ENCODE measurements at regions not wholly inside any gene's neighbourhood (a gene's known extent, or its start where the extent isn't known, plus 50 kb on each side); places are given as distances from the start of the nearest gene placed in this dataset.

GRCh38 chr13:107832500-107833100, 382.7 kb downstream of the LIG4 start:
- DNase-seq (ENCODE audit: extremely low read depth in 1 of 2, low read depth in 1 of 2), result no peak

- DNase-seq (ENCODE audit: extremely low read depth in 1 of 2, low read depth in 1 of 2), result no peak
These were observed 384.5 kb downstream of the LIG4 start for GRCh38 chr13:107830804-107831203.

- DNase-seq (ENCODE audit: extremely low read depth in 1 of 2, low read depth in 1 of 2), result no peak
These were observed 387.3 kb downstream of the LIG4 start for GRCh38 chr13:107827840-107828549.

- no peak for DNase-seq (ENCODE audit: extremely low read depth in 1 of 2, low read depth in 1 of 2)
These were observed 390.7 kb downstream of the LIG4 start for GRCh38 chr13:107824635-107825034.

GRCh38 chr13:107822006-107822405, 393.3 kb downstream of the LIG4 start:
- no peak for DNase-seq (ENCODE audit: extremely low read depth in 1 of 2, low read depth in 1 of 2)

GRCh38 chr13:107821492-107821891, 393.8 kb downstream of the LIG4 start:
- DNase-seq (ENCODE audit: extremely low read depth in 1 of 2, low read depth in 1 of 2), result no peak

- DNase-seq (ENCODE audit: extremely low read depth in 1 of 2, low read depth in 1 of 2), result no peak
These were observed 396.3 kb downstream of the LIG4 start for GRCh38 chr13:107819071-107819470.

GRCh38 chr13:107817647-107818287, 397.6 kb downstream of the LIG4 start:
- no peak for DNase-seq (ENCODE audit: extremely low read depth in 1 of 2, low read depth in 1 of 2)

GRCh38 chr13:107812014-107812412, 403.3 kb downstream of the LIG4 start:
- no peak for DNase-seq (ENCODE audit: extremely low read depth in 1 of 2, low read depth in 1 of 2)

GRCh38 chr13:107811233-107812013, 403.9 kb downstream of the LIG4 start:
- no peak for DNase-seq (ENCODE audit: extremely low read depth in 1 of 2, low read depth in 1 of 2)

- no peak for DNase-seq (ENCODE audit: extremely low read depth in 1 of 2, low read depth in 1 of 2)
These were observed 406.2 kb downstream of the LIG4 start for GRCh38 chr13:107809125-107809524.

- no peak for DNase-seq (ENCODE audit: extremely low read depth in 1 of 2, low read depth in 1 of 2)
These were observed 406.9 kb downstream of the LIG4 start for GRCh38 chr13:107808389-107808788.

GRCh38 chr13:107807306-107808073, 407.8 kb downstream of the LIG4 start:
- DNase-seq (ENCODE audit: extremely low read depth in 1 of 2, low read depth in 1 of 2), result no peak

- DNase-seq (ENCODE audit: extremely low read depth in 1 of 2, low read depth in 1 of 2), result no peak
These were observed 408.6 kb downstream of the LIG4 start for GRCh38 chr13:107806726-107807125.

GRCh38 chr13:107803822-107804495, 411.4 kb downstream of the LIG4 start:
- no peak for DNase-seq (ENCODE audit: extremely low read depth in 1 of 2, low read depth in 1 of 2)

GRCh38 chr13:107801621-107802020, 413.7 kb downstream of the LIG4 start:
- DNase-seq (ENCODE audit: extremely low read depth in 1 of 2, low read depth in 1 of 2), result no peak

GRCh38 chr13:107799001-107799400, 416.3 kb downstream of the LIG4 start:
- no peak for DNase-seq (ENCODE audit: extremely low read depth in 1 of 2, low read depth in 1 of 2)

- no peak for DNase-seq (ENCODE audit: extremely low read depth in 1 of 2, low read depth in 1 of 2)
These were observed 424.9 kb downstream of the LIG4 start for GRCh38 chr13:107790397-107790796.

- DNase-seq (ENCODE audit: extremely low read depth in 1 of 2, low read depth in 1 of 2), result no peak
These were observed 426.7 kb downstream of the LIG4 start for GRCh38 chr13:107788464-107789165.
